Neuron (in vitro differentiated cells): ENCODE measurements at regions not wholly inside any gene's neighbourhood (a gene's known extent, or its start where the extent isn't known, plus 50 kb on each side); places are given as distances from the start of the nearest gene placed in this dataset.

ENCODE experiments used
- H2AFZ ChIP-seq: one replicate; pipeline ENCODE4 v1.6.1; 2013; ENCODE audit warnings: low read depth, mild to moderate bottlenecking, inconsistent platforms, low read length, moderate library complexity
- H3K27me3 ChIP-seq: one replicate; pipeline ENCODE4 v1.6.1; 2013; ENCODE audit warnings: low read length; ENCODE audit not compliant: insufficient read depth
- H3K36me3 ChIP-seq: one replicate; pipeline ENCODE4 v1.6.1; 2013; ENCODE audit warnings: low read length; ENCODE audit not compliant: insufficient read depth
- H3K4me1 ChIP-seq: one replicate; pipeline ENCODE4 v1.6.1; 2013; ENCODE audit warnings: low read length; ENCODE audit not compliant: insufficient read depth
- H3K4me3 ChIP-seq: 2 replicates; pipeline ENCODE4 v1.5.1; 2013; ENCODE audit warnings: mild to moderate bottlenecking, low read length, moderate library complexity
- H3K9me3 ChIP-seq: one replicate; pipeline ENCODE4 v1.6.1; 2013; ENCODE audit warnings: low read length

GRCh38 chr14:29242755-29243754 lies 476.5 kb downstream of the FOXG1 start:
- Histone ChIP-seq H3K4me3 (no peak overlapping the region), H2AFZ (no peak overlapping the region), H3K9me3 (no peaks in the 10 kb centered on the region), H3K27me3 (peaks cover 11% of the 10 kb centered on the region), H3K4me1 (peaks cover 2% of the 10 kb centered on the region), H3K36me3 (no peaks in the 10 kb centered on the region)

GRCh38 chr14:29255692-29256091 lies 489.1 kb downstream of the FOXG1 start:
- Histone ChIP-seq H3K36me3 (no peaks in the 10 kb centered on the region), H3K27me3 (no peaks in the 10 kb centered on the region), H3K4me1 (no peaks in the 10 kb centered on the region), H3K4me3 (no peak overlapping the region), H2AFZ (no peak overlapping the region), H3K9me3 (no peaks in the 10 kb centered on the region)

GRCh38 chr14:29262979-29263378 lies 496.4 kb downstream of the FOXG1 start:
- no peaks in the 10 kb centered on the region for H3K4me1 ChIP-seq
- H3K36me3 ChIP-seq, result no peaks in the 10 kb centered on the region
- H3K27me3 ChIP-seq, result no peaks in the 10 kb centered on the region
- no peaks in the 10 kb centered on the region for H3K9me3 ChIP-seq
- no peak overlapping the region for H3K4me3 ChIP-seq
- no peak overlapping the region for H2AFZ ChIP-seq

- Histone ChIP-seq H3K4me3 (no peak overlapping the region), H3K27me3 (no peaks in the 10 kb centered on the region), H2AFZ (no peak overlapping the region), H3K9me3 (no peaks in the 10 kb centered on the region), H3K36me3 (no peaks in the 10 kb centered on the region), H3K4me1 (no peaks in the 10 kb centered on the region)
Measured at GRCh38 chr14:29264865-29265264, 498.3 kb downstream of the FOXG1 start.

GRCh38 chr14:29265852-29266251 lies 499.3 kb downstream of the FOXG1 start:
- no peak overlapping the region for H2AFZ ChIP-seq
- H3K27me3 ChIP-seq, result no peaks in the 10 kb centered on the region
- H3K36me3 ChIP-seq, result no peaks in the 10 kb centered on the region
- no peaks in the 10 kb centered on the region for H3K4me1 ChIP-seq
- H3K9me3 ChIP-seq, result no peaks in the 10 kb centered on the region
- H3K4me3 ChIP-seq, result no peak overlapping the region

GRCh38 chr14:29271669-29272068 lies 505.1 kb downstream of the FOXG1 start:
- Histone ChIP-seq H3K4me3 (no peak overlapping the region), H3K9me3 (no peaks in the 10 kb centered on the region), H3K27me3 (no peaks in the 10 kb centered on the region), H3K36me3 (no peaks in the 10 kb centered on the region), H3K4me1 (no peaks in the 10 kb centered on the region), H2AFZ (no peak overlapping the region)

GRCh38 chr14:29273513-29273912 lies 506.9 kb downstream of the FOXG1 start:
- H3K27me3 ChIP-seq, result no peaks in the 10 kb centered on the region
- no peaks in the 10 kb centered on the region for H3K4me1 ChIP-seq
- no peaks in the 10 kb centered on the region for H3K9me3 ChIP-seq
- H2AFZ ChIP-seq, result no peak overlapping the region
- H3K36me3 ChIP-seq, result no peaks in the 10 kb centered on the region
- H3K4me3 ChIP-seq, result no peak overlapping the region

- Histone ChIP-seq H3K4me3 (no peak overlapping the region), H3K36me3 (no peaks in the 10 kb centered on the region), H3K4me1 (no peaks in the 10 kb centered on the region), H3K27me3 (no peaks in the 10 kb centered on the region), H3K9me3 (no peaks in the 10 kb centered on the region), H2AFZ (no peak overlapping the region)
Measured at GRCh38 chr14:29274890-29275596, 508.5 kb downstream of the FOXG1 start.

- no peaks in the 10 kb centered on the region for H3K36me3 ChIP-seq
- H3K27me3 ChIP-seq, result no peaks in the 10 kb centered on the region
- H3K4me1 ChIP-seq, result no peaks in the 10 kb centered on the region
- no peak overlapping the region for H3K4me3 ChIP-seq
- no peaks in the 10 kb centered on the region for H3K9me3 ChIP-seq
- H2AFZ ChIP-seq, result no peak overlapping the region
Measured at GRCh38 chr14:29278301-29279263, 512.0 kb downstream of the FOXG1 start.

GRCh38 chr14:29282169-29282568 lies 515.6 kb downstream of the FOXG1 start:
- H2AFZ ChIP-seq, result no peak overlapping the region
- H3K9me3 ChIP-seq, result no peaks in the 10 kb centered on the region
- no peaks in the 10 kb centered on the region for H3K36me3 ChIP-seq
- no peaks in the 10 kb centered on the region for H3K4me1 ChIP-seq
- no peak overlapping the region for H3K4me3 ChIP-seq
- H3K27me3 ChIP-seq, result no peaks in the 10 kb centered on the region

- H3K9me3 ChIP-seq, result peaks cover 8% of the 10 kb centered on the region
- no peak overlapping the region for H3K4me3 ChIP-seq
- no peaks in the 10 kb centered on the region for H3K36me3 ChIP-seq
- no peak overlapping the region for H2AFZ ChIP-seq
- no peaks in the 10 kb centered on the region for H3K27me3 ChIP-seq
- H3K4me1 ChIP-seq, result no peaks in the 10 kb centered on the region
Measured at GRCh38 chr14:29290441-29290840, 523.9 kb downstream of the FOXG1 start.

- Histone ChIP-seq H3K36me3 (no peaks in the 10 kb centered on the region), H3K4me3 (no peak overlapping the region), H3K4me1 (no peaks in the 10 kb centered on the region), H3K9me3 (peaks cover 7% of the 10 kb centered on the region), H2AFZ (no peak overlapping the region), H3K27me3 (no peaks in the 10 kb centered on the region)
Measured at GRCh38 chr14:29299372-29299771, 532.8 kb downstream of the FOXG1 start.
